ENCODE measurements at regions not wholly inside any gene's neighbourhood (a gene's known extent, or its start where the extent isn't known, plus 50 kb on each side); places are given as distances from the start of the nearest gene placed in this dataset.

- Histone ChIP-seq H3K4me1 (ENCODE audit: control insufficient read depth, extremely low read depth, insufficient read depth, low read length) (no peaks in the 10 kb centered on the region), H3K27ac (ENCODE audit: insufficient read depth, low read depth, low read length) (no peak overlapping the region), H4K20me1 (replicated peaks; ENCODE audit: control insufficient read depth, extremely low read depth, insufficient read depth, low read length) (no peaks in the 10 kb centered on the region), H2AFZ (ENCODE audit: low read depth, low read length) (no peak overlapping the region), H3K79me2 (ENCODE audit: control insufficient read depth, insufficient read depth, low read length) (no peaks in the 10 kb centered on the region), H3K27me3 (ENCODE audit: control insufficient read depth in 2 of 2, insufficient read depth in 2 of 2, low read length in 2 of 2) (no peaks in the 10 kb centered on the region), H3K4me2 (ENCODE audit: insufficient read depth, low read length) (no peak overlapping the region), H3K9me1 (replicated peaks; ENCODE audit: control insufficient read depth, extremely low read depth, insufficient read depth, low read length) (no peaks in the 10 kb centered on the region), H3K9me3 (replicated peaks; ENCODE audit: control insufficient read depth, insufficient read depth, low read length) (no peaks in the 10 kb centered on the region), H3K36me3 (ENCODE audit: control insufficient read depth in 2 of 2, extremely low read depth in 1 of 2, insufficient read depth in 2 of 2, low read length in 2 of 2) (no peaks in the 10 kb centered on the region), H3K4me3 (replicated peaks in 1 of 3; ENCODE audit: insufficient read depth in 1 of 3, low read depth in 1 of 3, low read length in 3 of 3) (no peak overlapping the region), H3K9ac (replicated peaks; ENCODE audit: extremely low read depth, insufficient read depth, low read length) (no peak overlapping the region)
- intact Hi-C loops (cut with micrococcal nuclease) (no loop called here), dilution Hi-C loops (cut with MboI; ENCODE audit: extremely low pct_ligation_motif_present, low sequenced_read_pairs) (no loop called here)
- no peak for FAIRE-seq
- no TSS peak for BruUV-seq (replicated peaks)
- ChIA-PET POLR2A (no interaction called here), CTCF (no interaction called here)
- DNase-seq (ENCODE audit: low read depth, low spot score), result no peak
- TF ChIP-seq MAX (IDR thresholded peaks at IDR 0.05; ENCODE audit: insufficient read depth, insufficient read length), result no peak
- no peak for TF ChIP-seq POLR2A (IDR thresholded peaks at IDR 0.05; ENCODE audit: low read depth, low read length)
- no peak for TF ChIP-seq MYC (IDR thresholded peaks at IDR 0.05; ENCODE audit: low read depth, low read length)
- no peak for TF ChIP-seq FOS (IDR thresholded peaks at IDR 0.05; ENCODE audit: borderline replicate concordance, insufficient read depth, low read length)
- TF ChIP-seq POLR2AphosphoS5 (IDR thresholded peaks at IDR 0.05; ENCODE audit: insufficient read depth, low read depth, low read length), result no peak
- TF ChIP-seq CTCF (IDR thresholded peaks at IDR 0.05; ENCODE audit: extremely low read depth in 1 of 2, insufficient read depth in 1 of 2, low read depth in 1 of 2, low read length in 2 of 2), result no peak
- no peak for TF ChIP-seq GATA2 (IDR thresholded peaks at IDR 0.05; ENCODE audit: insufficient read depth, insufficient read length, low read depth, low read length)
- TF ChIP-seq EZH2 (IDR thresholded peaks at IDR 0.05; ENCODE audit: borderline replicate concordance, low read depth, low read length, severe bottlenecking), result no peak
- no peak for TF ChIP-seq JUN (IDR thresholded peaks at IDR 0.05; ENCODE audit: borderline replicate concordance, insufficient read depth, insufficient read length, low read depth)
These were observed 264.7 kb downstream of the ENGASE start for GRCh38 chr17:79339321-79339720.
